A673 (cell line): ENCODE measurements at regions not wholly inside any gene's neighbourhood (a gene's known extent, or its start where the extent isn't known, plus 50 kb on each side); places are given as distances from the start of the nearest gene placed in this dataset.

Experiments used
- CTCF ChIP-seq: fragments of 300-800, 200-600 bp; sonication (generic); conservative IDR thresholded peaks from 2 replicates; pipeline ENCODE4 v1.5.1; 2017; ENCODE audit warnings: low read depth, mild to moderate bottlenecking, antibody characterized with exemption, low read length, moderate library complexity, mixed read lengths
- EZH2 ChIP-seq: fragments of 200-600 bp; sonication (generic); IDR thresholded peaks from 2 replicates; pipeline ENCODE4 v1.6.1; 2017; ENCODE audit warnings: borderline replicate concordance, low read depth, mild to moderate bottlenecking, mixed read lengths, antibody characterized with exemption, low read length; ENCODE audit not compliant: poor library complexity, severe bottlenecking

- TF ChIP-seq CTCF (no peak), EZH2 (no peak)
Observed at GRCh38 chr18:64882896-64883295, 734.0 kb upstream of the LINC00305 start.
